Erythroblast (primary cell): ENCODE measurements at regions not wholly inside any gene's neighbourhood (a gene's known extent, or its start where the extent isn't known, plus 50 kb on each side); places are given as distances from the start of the nearest gene placed in this dataset.

ENCODE experiments used
- GATA1 ChIP-seq: IDR thresholded peaks from 2 replicates; pipeline ENCODE4 v1.6.1; 2011; ENCODE audit warnings: low read depth, mild to moderate bottlenecking, control low read depth, low read length, moderate library complexity
- POLR2A ChIP-seq: IDR thresholded peaks from 2 replicates; pipeline ENCODE4 v1.6.1; 2011; ENCODE audit warnings: mild to moderate bottlenecking, low read length

GRCh38 chr10:21385536-21385935 is 139.9 kb downstream of the SKIDA1 start:
- TF ChIP-seq POLR2A (no peak), GATA1 (no peak)
